HepG2 (cell line): ENCODE measurements at regions not wholly inside any gene's neighbourhood (a gene's known extent, or its start where the extent isn't known, plus 50 kb on each side); places are given as distances from the start of the nearest gene placed in this dataset.

ENCODE experiments used
- ATAC-seq: fragments of 200-7000 bp; cut with Tn5 transposase; 3 replicates; pipeline ENCODE4 v1.9.1; 2020; ENCODE audit warnings: mild to moderate bottlenecking, moderate library complexity
- BruUV-seq: library from RNA; stranded (reverse); fragments of 400-500 nt; replicated peaks from 2 replicates; lab custom pipeline; 2021; lab: Mats Ljungman, UMichigan
- CTCF ChIA-PET: fragments of 300-600 bp; formaldehyde crosslinking; extraction: SDS; loops from one replicate; lab custom pipeline; 2021; ENCODE audit warnings: low total read pairs, inconsistent platforms, low intra/inter-chr PET ratio; lab: Yijun Ruan, JAX
- POLR2A ChIA-PET: fragments of 350-600 bp; sonication (Branson Sonifier 250); formaldehyde crosslinking; loops from one replicate; lab custom pipeline; 2020; ENCODE audit warnings: antibody characterized with exemption, inconsistent platforms; lab: Yijun Ruan, JAX
- DNase-seq: peaks from one replicate; pipeline ENCODE4 v3.0.0-alpha.2; 2015; ENCODE audit warnings: low spot score
- FAIRE-seq: peaks from 3 replicates; lab custom pipeline; 2011; peaks lifted over from hg19 to GRCh38; lab: Jason Lieb, UNC
- H2AFZ ChIP-seq: one replicate; pipeline ENCODE4 v1.6.1; 2011; ENCODE audit warnings: low read length, inconsistent platforms
- H3K27ac ChIP-seq: fragments of 300-600 bp; 3 replicates; pipeline ENCODE4 v1.8.0; 2011; ENCODE audit warnings: mixed run types, mild to moderate bottlenecking, mixed read lengths, low read length, inconsistent platforms; ENCODE audit not compliant: insufficient read depth; ENCODE audit errors: extremely low read length
- H3K27me3 ChIP-seq, 2 experiments: fragments of 200-600 bp in 1 of 2; 2 replicates in 1 of 2; 3 replicates in 1 of 2; pipeline versions ENCODE4 v1.6.0 to v1.8.0; 2011; ENCODE audit warnings: low read length in 2 of 2, mild to moderate bottlenecking in 2 of 2, moderate library complexity in 2 of 2, inconsistent platforms in 1 of 2; ENCODE audit not compliant: insufficient read depth in 2 of 2, control insufficient read depth in 1 of 2
- H3K36me3 ChIP-seq, 2 experiments: fragments of 200-600 bp in 1 of 2; replicated peaks in 1 of 2; 2 replicates in 1 of 2; 3 replicates in 1 of 2; pipeline versions ENCODE4 v1.5.1 to v1.8.0; 2011; ENCODE audit warnings: low read length in 2 of 2, inconsistent platforms in 1 of 2; ENCODE audit not compliant: insufficient read depth in 2 of 2, control insufficient read depth in 1 of 2
- H3K4me1 ChIP-seq: 2 replicates; pipeline ENCODE4 v1.5.1; 2012; ENCODE audit warnings: low read length, inconsistent platforms; ENCODE audit not compliant: insufficient read depth
- H3K4me2 ChIP-seq: 2 replicates; pipeline ENCODE4 v1.6.0; 2011; ENCODE audit warnings: low read depth, low read length, inconsistent platforms
- H3K4me3 ChIP-seq, 3 experiments: fragments of 200-600 bp in 1 of 3; sonication (generic), shearing (Covaris generic) in 1 of 3; replicated peaks in 1 of 3; 2 replicates each; pipeline ENCODE4 v1.5.1; 2011 to 2016; ENCODE audit warnings: low read length in 3 of 3, inconsistent platforms in 2 of 3, low read depth in 2 of 3, mild to moderate bottlenecking in 2 of 3, control low read depth in 1 of 3, mixed read lengths in 1 of 3; ENCODE audit not compliant: insufficient read depth in 1 of 3
- H3K79me2 ChIP-seq: one replicate; pipeline ENCODE4 v1.6.1; 2011; ENCODE audit warnings: low read length, inconsistent platforms; ENCODE audit not compliant: insufficient read depth
- H3K9ac ChIP-seq: 2 replicates; pipeline ENCODE4 v1.6.0; 2011; ENCODE audit warnings: mild to moderate bottlenecking, low read depth, low read length, inconsistent platforms; ENCODE audit not compliant: insufficient read depth
- H3K9me3 ChIP-seq: 2 replicates; pipeline ENCODE4 v1.5.1; 2012; ENCODE audit warnings: mild to moderate bottlenecking, low read length
- H4K20me1 ChIP-seq: 2 replicates; pipeline ENCODE4 v1.6.0; 2011; ENCODE audit warnings: inconsistent platforms, mild to moderate bottlenecking, low read length, moderate library complexity; ENCODE audit not compliant: insufficient read depth
- ARNT2 ChIP-seq: sonication (generic); formaldehyde crosslinking; IDR thresholded peaks from 2 replicates; pipeline ENCODE4 v1.8.0; 2022; ENCODE audit warnings: mild to moderate bottlenecking, low read depth, missing genetic modification reagents, moderate library complexity
- ATF7 ChIP-seq, 2 experiments: fragments of 450-650 bp in 1 of 2; sonication (generic) in 1 of 2; formaldehyde crosslinking in 1 of 2; IDR thresholded peaks; 2 replicates each; pipeline versions ENCODE4 v1.4.0 to v1.6.1; 2016 to 2020; ENCODE audit warnings: antibody characterized with exemption in 1 of 2, mild to moderate bottlenecking in 1 of 2, missing genetic modification reagents in 1 of 2
- GATAD2A ChIP-seq: IDR thresholded peaks from 2 replicates; pipeline ENCODE4 v1.6.1; 2016
- HMGXB3 ChIP-seq: sonication (generic); formaldehyde crosslinking; IDR thresholded peaks from 2 replicates; pipeline ENCODE4 v1.4.0; 2020; ENCODE audit warnings: missing genetic modification reagents, borderline replicate concordance
- MAZ ChIP-seq, 2 experiments: sonication (generic) in 1 of 2; formaldehyde crosslinking in 1 of 2; IDR thresholded peaks; 2 replicates each; pipeline versions ENCODE4 v1.5.0 to v1.6.1; 2012 to 2020; ENCODE audit warnings: low read depth in 2 of 2, mild to moderate bottlenecking in 2 of 2, borderline replicate concordance in 1 of 2, improper control_type of control experiment in 1 of 2, low read length in 1 of 2, missing genetic modification reagents in 1 of 2, moderate library complexity in 1 of 2
- NFE2L1 ChIP-seq: sonication (generic); formaldehyde crosslinking; IDR thresholded peaks from 2 replicates; pipeline ENCODE4 v1.4.0; 2020; ENCODE audit warnings: missing genetic modification reagents, mild to moderate bottlenecking, borderline replicate concordance
- NKX3-1 ChIP-seq: sonication (generic); formaldehyde crosslinking; IDR thresholded peaks from 2 replicates; pipeline ENCODE4 v1.5.0; 2020; ENCODE audit warnings: missing genetic modification reagents
- ZNF143 ChIP-seq: sonication (generic); formaldehyde crosslinking; IDR thresholded peaks from 2 replicates; pipeline ENCODE4 v1.4.0; 2020; ENCODE audit warnings: missing genetic modification reagents
- ZNF326 ChIP-seq: sonication (generic); formaldehyde crosslinking; IDR thresholded peaks from 2 replicates; pipeline ENCODE4 v1.4.0; 2020; ENCODE audit warnings: missing genetic modification reagents, borderline replicate concordance
- ZNF501 ChIP-seq: sonication (generic); formaldehyde crosslinking; IDR thresholded peaks from 2 replicates; pipeline ENCODE4 v1.5.1; 2020; ENCODE audit warnings: mild to moderate bottlenecking, moderate library complexity, missing genetic modification reagents
- WGBS: methylation state at CpG from one replicate; pipeline ENCODE4 v1.1.6; 2017; ENCODE audit warnings: low lambda C conversion rate; 5-methylcytosine and 5-hydroxymethylcytosine counted together
- in situ Hi-C: cut with HindIII; loops from 2 replicates; pipeline ENCODE4 v1.10.0; 2017; ENCODE audit warnings: low pct_unique_long_range_greater_than_20kb; ENCODE audit not compliant: extremely low pct_ligation_motif_present
- intact Hi-C: fragments of 100-400 bp; cut with micrococcal nuclease; formaldehyde crosslinking; loops from one replicate; pipeline ENCODE4 v1.10.0; 2022; ENCODE audit not compliant: unreplicated experiment
- TF ChIP-seq, protein P1 (sequence below): sonication (generic); formaldehyde crosslinking; IDR thresholded peaks from 2 replicates; pipeline ENCODE4 v1.5.0; 2020; ENCODE audit warnings: mild to moderate bottlenecking, low read depth, missing genetic modification reagents, borderline replicate concordance

GRCh38 chr3:18828637-18829036, 319.7 kb upstream of the KCNH8 start (continued):
- TF ChIP-seq MAZ (IDR thresholded peaks at IDR 0.05; ENCODE audit: borderline replicate concordance, low read depth, low read length): no peak
- TF ChIP-seq MAZ (CRISPR knock-in tag; IDR thresholded peaks at IDR 0.05; ENCODE audit: low read depth): no peak

DNA sequence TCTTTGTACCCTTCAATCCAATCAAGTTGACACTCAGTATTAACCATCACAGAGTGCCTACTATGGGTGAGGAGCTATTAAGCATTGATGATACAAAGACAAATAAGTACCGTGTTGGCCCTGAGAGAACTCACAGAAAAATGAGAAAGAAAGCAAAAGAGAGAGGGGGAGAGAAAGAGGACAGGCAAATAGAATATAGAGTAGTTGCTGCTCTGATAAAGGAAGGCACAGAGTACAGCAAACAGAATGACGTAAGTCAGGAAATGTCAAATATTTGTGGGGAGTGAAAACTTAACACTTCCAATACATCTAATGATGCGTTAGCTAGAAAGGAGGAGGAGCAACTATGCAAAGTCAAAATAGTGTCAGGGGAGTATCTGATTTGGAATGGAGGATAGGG, 320.6 kb upstream of the KCNH8 start:
- Histone ChIP-seq H3K27ac (no peak overlapping the region), H3K79me2 (no peaks in the 10 kb centered on the region), H3K9me3 (no peaks in the 10 kb centered on the region), H4K20me1 (no peaks in the 10 kb centered on the region), H3K36me3 (no peaks in the 10 kb centered on the region), H3K4me2 (no peak overlapping the region), H3K4me1 (no peaks in the 10 kb centered on the region), H3K27me3 (no peaks in the 10 kb centered on the region), H3K9ac (no peak overlapping the region), H3K4me3 (no peak overlapping the region), H2AFZ (no peak overlapping the region)
- POLR2A ChIA-PET: no interaction called here
- BruUV-seq: no TSS peak
- DNase-seq: no peak
- 2% methylated on average over 3 of the region's 3 CpGs for WGBS
- intact Hi-C loops (no loop called here), in situ Hi-C loops (no loop called here)
- no peak for FAIRE-seq
- no peak; the same call in 2 of the 3 replicates for ATAC-seq
- TF ChIP-seq ZNF143 (no peak), ZNF326 (CRISPR knock-in tag) (no peak), ATF7 (IDR thresholded peaks at IDR 0.05) (peak; percentile 33; the same call in 1 of the 2 replicates), ATF7 (CRISPR knock-in tag; IDR thresholded peaks at IDR 0.05) (no peak)
- CTCF ChIA-PET: no interaction called here

- 0% methylated on average over 2 of the region's 2 CpGs for WGBS
- BruUV-seq: no TSS peak
- ATAC-seq (peak; percentile 46; the same call in 2 of the 3 replicates), FAIRE-seq (no peak), DNase-seq (no peak)
- POLR2A ChIA-PET: no interaction called here
- Histone ChIP-seq H3K36me3 (no peaks in the 10 kb centered on the region), H3K27me3 (no peaks in the 10 kb centered on the region), H3K4me3 (no peak overlapping the region), H3K9ac (no peak overlapping the region), H3K27ac (no peak overlapping the region), H3K4me1 (no peaks in the 10 kb centered on the region), H3K79me2 (no peaks in the 10 kb centered on the region), H3K9me3 (no peaks in the 10 kb centered on the region), H2AFZ (no peak overlapping the region), H3K4me2 (no peak overlapping the region), H4K20me1 (no peaks in the 10 kb centered on the region)
- in situ Hi-C loops: no loop called here
- intact Hi-C loops: no loop called here
- CTCF ChIA-PET: no interaction called here
- TF ChIP-seq ZNF501 (no peak), GATAD2A (CRISPR knock-in tag) (no peak), HMGXB3 (CRISPR knock-in tag) (no peak), ARNT2 (CRISPR knock-in tag) (no peak), NKX3-1 (CRISPR knock-in tag) (no peak), NFE2L1 (CRISPR knock-in tag) (no peak)
- TF ChIP-seq, protein P1, sequence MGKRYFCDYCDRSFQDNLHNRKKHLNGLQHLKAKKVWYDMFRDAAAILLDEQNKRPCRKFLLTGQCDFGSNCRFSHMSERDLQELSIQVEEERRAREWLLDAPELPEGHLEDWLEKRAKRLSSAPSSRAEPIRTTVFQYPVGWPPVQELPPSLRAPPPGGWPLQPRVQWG (CRISPR knock-in tag): no peak
Measured at GRCh38 chr3:18825665-18826064, 322.6 kb upstream of the KCNH8 start.
